SHP77 treated with DMSO at 0.1 percent for 48 hours (cell line): ENCODE measurements at regions not wholly inside any gene's neighbourhood (a gene's known extent, or its start where the extent isn't known, plus 50 kb on each side); places are given as distances from the start of the nearest gene placed in this dataset.

Experiments
- DNase-seq: peaks from one replicate; lab custom pipeline; 2025; lab: John Stamatoyannopoulos, UW

GRCh38 chr6:156359912-156360311 lies 417.3 kb upstream of the ARID1B start:
- no peak for DNase-seq

GRCh38 chr6:156352861-156353260 lies 424.3 kb upstream of the ARID1B start:
- DNase-seq = no peak

DNA sequence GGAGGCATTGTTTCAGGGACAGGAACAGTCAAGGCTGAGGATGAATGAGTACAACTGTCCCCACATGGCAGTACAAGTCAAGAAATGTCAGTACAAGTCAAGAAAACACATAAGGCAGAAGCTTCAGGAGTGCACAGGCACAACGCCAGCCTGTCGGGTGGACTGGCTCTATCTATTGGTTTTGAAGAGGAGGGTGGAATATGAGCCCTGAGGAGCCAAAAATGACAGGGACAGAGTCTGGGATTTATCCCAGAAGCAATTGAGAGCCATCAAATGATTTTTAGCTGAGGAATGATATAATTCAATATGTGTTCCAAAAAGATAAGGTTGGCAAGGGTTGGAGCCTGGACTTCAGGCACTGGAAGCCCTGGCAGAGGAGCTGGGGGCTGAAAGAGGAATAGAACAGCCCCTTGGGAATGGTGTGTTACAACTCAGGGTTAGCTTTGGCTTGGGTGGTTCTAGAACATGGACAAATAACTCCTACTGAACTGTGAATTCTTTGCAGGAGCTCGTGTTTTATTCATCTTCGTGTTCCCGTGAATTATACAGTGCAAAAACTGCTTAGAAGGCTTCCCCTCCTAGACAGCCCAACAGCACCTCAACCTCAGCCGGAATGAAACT lies 425.7 kb upstream of the ARID1B start:
- DNase-seq = no peak

DNA sequence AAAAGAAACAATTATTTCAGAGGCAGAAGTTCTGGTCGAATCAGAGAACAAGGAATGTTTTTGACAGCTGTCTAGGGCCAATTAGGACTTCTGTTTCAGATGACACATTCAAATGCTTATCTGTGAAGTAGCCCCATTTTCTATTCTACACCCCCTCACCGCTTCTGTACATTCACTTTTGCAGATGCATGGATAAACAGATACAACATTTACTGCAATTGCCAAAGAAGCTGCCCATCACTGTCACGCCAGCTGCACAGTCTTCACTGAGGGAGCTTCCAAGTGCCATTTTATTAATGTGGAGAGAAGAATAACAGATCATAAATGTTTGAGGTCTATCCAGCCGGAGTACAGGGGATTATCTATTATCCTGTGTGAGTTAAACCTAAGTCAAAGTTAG lies 426.8 kb upstream of the ARID1B start:
- no peak for DNase-seq

GRCh38 chr6:156348849-156349248 lies 428.3 kb upstream of the ARID1B start:
- peak; percentile 96 for DNase-seq

- DNase-seq = no peak
Observed at GRCh38 chr6:156348424-156348823, 428.8 kb upstream of the ARID1B start.

GRCh38 chr6:156347656-156348055 lies 429.5 kb upstream of the ARID1B start:
- no peak for DNase-seq

GRCh38 chr6:156347246-156347645 lies 429.9 kb upstream of the ARID1B start:
- no peak for DNase-seq

- DNase-seq = no peak
Observed at GRCh38 chr6:156345700-156346099, 431.5 kb upstream of the ARID1B start.

GRCh38 chr6:156344491-156344890 lies 432.7 kb upstream of the ARID1B start:
- no peak for DNase-seq

DNA sequence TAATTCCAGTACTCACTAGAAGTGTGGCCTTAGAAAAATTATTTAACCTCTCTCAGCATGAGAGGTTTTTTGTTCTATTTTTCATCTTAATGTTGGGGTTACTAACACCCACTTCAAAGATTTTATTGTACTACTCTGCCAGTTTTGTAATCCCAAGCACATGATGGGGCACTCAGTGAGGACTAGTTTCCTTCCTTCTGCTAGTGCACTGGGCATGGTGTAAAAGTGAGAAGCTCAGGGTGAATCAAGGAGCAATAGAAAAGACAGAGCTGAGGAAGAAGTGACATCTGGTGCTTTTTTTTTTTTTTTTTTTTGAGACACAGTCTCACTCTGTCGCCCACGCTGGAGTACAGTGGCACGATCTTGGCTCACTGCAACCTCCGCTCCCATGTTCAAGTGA lies 439.4 kb upstream of the ARID1B start:
- DNase-seq = no peak

GRCh38 chr6:156336733-156337132 lies 440.4 kb upstream of the ARID1B start:
- DNase-seq = no peak

GRCh38 chr6:156336089-156336488 lies 441.1 kb upstream of the ARID1B start:
- no peak for DNase-seq

DNA sequence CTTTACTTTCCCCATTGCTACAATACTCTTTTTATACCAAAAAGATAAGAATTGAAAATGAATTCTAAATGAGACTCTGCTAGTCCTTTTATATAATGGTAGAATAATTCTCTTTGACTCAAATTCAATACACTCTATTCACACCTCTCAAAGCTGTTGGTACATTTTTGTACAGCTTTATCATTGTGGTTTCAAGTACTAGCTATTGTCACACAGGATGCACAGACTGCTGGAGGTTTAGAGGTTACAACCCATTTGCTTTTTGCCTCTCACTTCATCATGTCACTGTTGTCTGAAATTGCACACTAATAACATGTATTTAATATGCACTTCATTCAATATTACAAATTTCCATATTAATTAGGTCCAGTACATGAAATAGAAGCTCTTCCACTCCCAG lies 442.2 kb upstream of the ARID1B start:
- no peak for DNase-seq

DNA sequence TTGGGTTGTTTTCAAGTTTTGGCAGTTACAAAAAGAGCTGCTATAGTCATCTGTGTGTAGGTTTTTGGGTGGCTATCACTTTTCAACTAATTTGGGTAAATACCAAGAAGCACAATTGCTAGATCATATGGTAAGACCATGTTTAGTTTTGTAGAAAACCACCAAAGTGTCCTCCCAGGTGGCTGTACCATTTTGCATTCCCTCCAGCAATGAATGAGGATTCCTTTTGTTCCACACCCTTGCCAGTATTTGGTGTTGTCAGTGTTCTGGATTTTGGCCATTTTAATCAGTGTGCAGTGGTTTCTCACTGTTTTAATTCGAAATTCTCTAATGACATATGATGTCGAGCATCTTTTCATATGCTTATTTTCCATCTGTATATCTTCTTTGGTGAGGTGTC lies 457.5 kb upstream of the ARID1B start:
- no peak for DNase-seq

- DNase-seq = no peak
Observed at GRCh38 chr6:156316583-156317125, 460.5 kb upstream of the ARID1B start.

DNA sequence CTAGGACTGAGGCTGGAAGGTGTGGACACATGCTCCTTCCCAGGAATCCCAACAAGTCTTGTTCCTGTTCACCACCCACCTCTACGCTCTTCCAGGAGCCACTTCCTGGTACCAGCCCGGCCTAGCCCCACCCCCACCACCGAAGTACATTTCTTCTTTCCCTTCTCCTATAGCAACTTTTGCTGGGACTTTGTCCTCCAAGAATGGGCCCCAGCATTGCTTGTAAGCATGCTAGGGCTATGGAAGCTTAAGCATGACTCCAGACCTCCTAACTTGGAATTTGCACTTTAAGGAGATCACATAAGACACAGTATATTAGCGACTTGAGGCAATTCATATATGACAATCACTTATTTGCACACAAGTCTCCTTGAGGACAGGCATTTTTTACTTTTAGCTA lies 462.0 kb upstream of the ARID1B start:
- no peak for DNase-seq

DNA sequence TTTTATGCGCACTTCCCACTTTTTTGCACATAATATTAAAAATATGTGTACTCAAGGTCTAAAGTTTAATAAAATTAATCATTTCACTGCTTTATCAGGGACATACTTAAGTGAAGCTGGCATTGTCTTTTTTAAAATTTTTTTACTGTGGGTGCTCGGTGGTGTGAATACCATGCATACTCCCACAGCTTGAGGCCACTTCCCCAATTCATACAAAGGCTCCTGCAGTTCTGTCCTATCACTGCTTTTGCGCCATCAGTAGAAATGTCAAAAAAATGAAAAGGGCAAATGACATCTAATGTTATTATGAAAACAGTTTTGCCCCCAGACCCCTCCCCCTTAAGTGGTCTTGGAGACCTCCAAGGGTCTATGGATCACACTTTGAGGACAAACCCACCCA lies 464.1 kb upstream of the ARID1B start:
- DNase-seq = no peak

GRCh38 chr6:156311291-156311690 lies 465.9 kb upstream of the ARID1B start:
- no peak for DNase-seq

DNA sequence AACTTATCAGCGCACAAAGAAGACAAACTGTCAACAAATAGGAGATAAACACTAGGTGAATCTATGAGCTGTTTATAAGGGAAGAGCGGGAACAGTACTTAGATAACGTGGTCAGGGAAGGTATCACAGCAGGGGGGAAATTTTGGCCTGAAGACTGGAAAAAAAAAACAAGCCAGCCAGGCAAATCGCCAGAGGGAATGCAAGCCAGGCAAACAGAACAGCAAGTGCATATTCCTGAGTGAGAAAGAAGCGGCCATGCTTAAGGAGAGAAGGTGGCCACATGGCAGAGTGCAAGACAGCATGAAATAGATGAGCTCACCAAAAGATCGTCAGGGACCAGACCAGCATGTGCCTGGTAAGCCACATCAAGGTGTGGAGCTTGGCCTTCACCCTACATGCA lies 466.5 kb upstream of the ARID1B start:
- DNase-seq = no peak

DNA sequence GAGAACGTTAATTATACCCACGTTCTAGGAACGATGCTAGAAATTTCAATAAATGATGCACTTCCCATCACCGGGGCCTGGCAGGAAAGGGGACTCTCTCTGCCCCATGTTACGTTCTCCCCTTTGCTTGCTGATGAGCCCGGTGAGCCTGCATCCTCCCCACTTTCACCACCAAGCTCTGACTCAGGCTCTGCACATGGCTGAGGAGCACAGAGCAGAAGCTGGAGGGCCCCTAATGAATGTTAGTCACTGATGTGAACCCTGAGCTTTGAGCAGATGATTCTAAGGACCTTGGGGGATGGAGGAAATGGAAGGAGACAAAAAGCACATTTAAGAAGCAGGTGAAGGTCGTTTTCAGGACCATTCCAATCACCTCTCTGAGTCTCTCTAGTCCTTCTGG lies 468.2 kb upstream of the ARID1B start:
- DNase-seq = no peak

DNA sequence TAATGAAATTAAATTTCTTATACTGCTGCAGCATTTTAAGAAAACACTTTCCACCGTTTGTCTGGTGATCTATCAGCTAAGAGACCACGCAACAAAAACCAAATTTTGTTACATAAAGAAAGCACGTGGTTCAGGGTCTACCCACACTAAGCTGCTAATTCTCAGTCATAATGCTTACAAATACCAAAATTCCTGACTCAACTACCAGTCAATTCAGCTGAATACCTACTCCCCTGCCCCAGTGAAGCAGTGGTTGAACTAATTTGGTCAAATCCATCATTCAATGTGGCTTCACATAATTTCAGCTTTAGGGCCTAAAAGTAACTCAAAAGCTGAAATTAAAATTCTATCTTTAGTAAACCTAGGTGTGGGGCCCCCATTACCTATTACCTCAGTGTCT lies 468.6 kb upstream of the ARID1B start:
- DNase-seq = no peak

DNA sequence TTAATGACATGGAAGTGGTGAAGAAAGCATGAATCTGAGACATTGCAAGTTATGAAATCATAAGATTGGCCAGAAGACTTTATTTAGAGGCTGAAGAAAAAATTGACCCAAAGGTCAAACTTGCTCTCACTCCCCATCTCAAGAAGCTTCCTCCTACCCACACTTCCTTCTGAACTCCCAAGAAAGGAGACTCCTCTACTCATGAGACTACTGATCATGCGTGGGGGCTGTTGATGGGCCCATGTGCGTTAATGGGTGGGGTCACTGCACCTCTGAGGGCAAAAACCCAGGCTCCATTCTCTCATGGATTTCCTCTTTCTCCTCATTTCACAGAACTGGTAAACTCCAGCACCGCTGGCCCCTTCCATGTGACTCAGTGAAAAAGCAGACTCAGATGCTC lies 470.6 kb upstream of the ARID1B start:
- no peak for DNase-seq

- DNase-seq = no peak
Observed at GRCh38 chr6:156283091-156283490, 494.1 kb upstream of the ARID1B start.
